ENCODE measurements at regions not wholly inside any gene's neighbourhood (a gene's known extent, or its start where the extent isn't known, plus 50 kb on each side); places are given as distances from the start of the nearest gene placed in this dataset.

DNA sequence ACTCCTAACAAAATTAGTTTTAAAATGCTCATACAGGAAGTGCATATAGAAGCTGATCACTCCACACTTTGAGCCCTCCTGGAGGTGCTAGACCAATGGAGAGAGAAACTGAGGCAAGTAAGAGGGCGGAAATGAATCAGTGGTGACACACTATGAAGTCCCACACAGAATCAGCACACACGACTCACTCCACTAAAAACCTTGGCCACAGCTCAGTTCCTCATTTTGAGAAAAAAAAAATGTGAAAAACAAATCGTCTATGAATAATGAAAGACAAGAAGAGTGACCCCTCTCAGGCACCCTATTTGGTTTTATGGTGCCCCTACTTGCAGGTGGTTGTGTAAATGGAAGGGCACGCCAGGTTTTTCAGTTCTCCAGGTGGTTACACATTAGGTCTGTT is 675.1 kb upstream of the BRINP3 start:
- no peak for DNase-seq (ENCODE audit: low read depth)

DNA sequence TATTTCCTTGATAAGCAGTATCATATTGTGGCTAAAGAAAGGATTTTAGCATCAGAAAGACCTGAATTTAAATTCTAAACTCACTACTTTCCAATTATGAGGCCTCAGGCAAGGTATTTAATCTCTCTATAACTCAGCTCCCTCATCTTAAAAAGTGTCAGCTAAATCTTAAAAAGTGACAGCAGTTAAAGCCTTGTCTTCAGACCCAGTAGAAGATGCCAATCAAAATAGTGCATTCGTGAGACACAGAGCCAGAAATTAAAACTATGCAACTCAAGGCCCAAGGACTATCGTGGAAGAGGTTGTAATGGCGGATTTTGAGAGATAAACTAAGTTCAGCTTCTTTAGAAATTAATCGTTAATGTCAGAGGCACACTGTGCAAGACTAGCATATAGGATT is 677.5 kb upstream of the BRINP3 start:
- no peak for DNase-seq (ENCODE audit: low read depth)

DNA sequence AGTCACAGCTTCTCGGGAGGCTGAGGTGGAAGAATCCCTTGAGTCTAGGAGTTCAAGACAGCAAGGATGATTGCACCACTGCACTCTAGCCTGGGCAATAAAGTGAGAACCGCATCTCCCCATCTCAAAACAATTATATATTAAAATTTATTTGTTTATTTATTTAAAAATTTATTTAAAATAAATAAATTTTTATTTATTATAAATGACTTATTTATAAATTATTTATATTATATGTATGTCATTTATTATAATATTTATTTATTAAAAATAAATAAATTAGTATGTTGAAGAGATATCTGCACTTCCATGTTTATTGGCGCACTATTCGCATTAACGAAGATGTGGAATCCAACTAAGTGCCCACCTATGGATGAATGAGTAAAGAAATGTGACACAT is 683.2 kb upstream of the BRINP3 start:
- no peak for DNase-seq (ENCODE audit: low read depth)

DNA sequence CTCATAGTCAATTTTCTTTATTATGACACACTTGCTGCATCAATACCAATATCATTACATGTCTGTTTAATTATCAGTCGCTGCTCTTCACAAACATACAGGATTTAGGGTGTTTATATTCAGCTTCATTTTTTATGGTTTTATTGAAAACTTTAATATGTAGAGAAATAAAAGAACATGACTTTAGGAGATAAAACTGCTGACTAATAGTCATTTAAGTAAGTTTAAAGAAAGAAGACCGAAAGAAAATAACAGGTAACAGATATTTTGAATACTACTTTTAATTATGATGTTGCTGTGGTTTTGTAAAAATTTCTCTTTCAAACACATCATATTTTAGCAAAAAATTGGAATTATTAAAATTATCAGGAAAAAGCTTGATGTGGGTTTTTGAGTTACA is 685.1 kb upstream of the BRINP3 start:
- DNase-seq (ENCODE audit: low read depth) = no peak

DNA sequence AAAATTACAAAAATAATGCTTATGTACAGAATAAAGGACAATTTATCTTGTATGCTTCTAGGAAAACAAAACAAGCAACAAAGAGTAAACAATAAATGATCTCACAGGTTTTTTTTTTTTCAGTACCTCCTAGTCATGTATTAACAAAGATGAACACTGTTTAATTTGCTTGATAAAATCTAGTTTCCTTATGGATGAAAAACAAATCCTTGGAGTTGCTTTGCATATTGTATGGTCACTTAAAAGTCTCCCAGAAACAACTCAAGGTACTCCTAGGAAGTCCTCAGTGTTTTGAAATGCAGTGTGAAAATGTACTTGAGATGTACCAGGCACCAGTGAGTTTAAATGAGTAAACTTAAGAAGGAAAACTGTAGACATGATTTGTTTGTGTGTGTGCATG is 686.0 kb upstream of the BRINP3 start:
- DNase-seq (ENCODE audit: low read depth) = no peak

DNA sequence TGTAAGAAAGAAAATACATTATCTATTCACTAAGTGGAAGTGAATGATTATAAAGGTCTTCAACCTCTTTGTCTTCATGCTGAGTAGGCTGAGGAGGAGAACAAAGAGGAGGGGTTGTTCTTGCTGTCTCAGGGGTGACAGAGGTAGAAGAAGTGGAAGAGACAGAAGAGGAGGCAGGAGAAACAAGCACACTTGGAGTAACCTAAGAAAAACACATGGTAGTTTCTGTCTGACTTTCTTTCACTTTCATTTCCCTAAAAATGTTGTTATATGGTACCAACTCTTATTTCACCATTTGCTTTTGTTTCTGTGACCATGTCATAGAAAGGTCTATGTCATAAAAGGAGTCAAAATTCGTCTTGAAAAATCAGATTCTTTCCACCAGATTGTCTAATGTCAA is 696.6 kb upstream of the BRINP3 start:
- DNase-seq (ENCODE audit: low read depth) = no peak

DNA sequence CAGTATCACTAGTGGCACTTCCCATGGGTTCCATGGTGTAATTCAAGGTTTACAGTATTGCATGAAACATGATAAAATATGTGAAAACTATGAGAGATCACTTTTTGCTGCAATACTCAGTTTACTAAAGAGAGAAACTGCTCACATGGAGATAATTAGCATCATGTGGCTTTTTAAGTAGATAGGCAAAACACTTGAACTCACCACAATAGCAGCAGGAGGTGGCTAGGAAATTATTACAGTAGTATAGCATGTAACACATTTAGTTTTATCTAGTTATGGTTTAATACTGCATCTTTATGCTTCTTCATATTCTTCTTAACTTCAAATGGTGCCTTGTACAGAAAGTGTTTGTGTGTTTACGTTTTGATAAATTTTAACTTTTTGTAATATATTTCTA is 698.5 kb upstream of the BRINP3 start:
- DNase-seq (ENCODE audit: low read depth) = no peak

DNA sequence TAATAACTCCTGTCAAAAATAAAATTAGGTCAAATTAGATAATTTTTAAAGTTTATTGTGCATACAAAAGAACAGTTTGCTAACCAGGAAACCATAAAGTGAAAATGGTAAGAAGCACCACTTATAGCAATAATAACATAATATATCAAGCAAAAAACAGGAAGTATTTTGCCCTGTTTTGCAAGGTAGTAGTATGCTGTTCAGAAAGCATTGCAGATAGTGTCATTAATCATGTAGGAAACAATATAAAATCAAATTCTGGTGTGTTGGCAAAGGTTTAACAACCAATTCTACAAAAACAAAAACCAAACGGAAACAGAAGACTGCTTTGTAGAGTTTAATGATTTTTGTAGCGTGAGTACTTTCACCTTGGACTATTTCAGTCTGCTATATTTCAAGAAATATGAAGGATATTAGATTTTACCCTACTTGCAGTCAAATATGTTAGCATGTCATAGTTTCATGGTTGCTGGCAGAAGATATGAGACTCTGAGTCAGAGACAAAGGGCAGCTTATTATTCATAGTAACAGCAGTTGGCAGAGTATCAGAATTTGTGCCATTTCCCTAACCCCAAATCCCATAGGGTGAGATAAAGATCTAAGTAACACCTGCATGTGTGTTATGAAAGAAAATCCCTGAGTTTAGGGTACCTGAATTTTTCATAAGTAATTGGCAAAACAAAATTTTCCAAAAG is 729.0 kb upstream of the BRINP3 start:
- no peak for DNase-seq (ENCODE audit: low read depth)

DNA sequence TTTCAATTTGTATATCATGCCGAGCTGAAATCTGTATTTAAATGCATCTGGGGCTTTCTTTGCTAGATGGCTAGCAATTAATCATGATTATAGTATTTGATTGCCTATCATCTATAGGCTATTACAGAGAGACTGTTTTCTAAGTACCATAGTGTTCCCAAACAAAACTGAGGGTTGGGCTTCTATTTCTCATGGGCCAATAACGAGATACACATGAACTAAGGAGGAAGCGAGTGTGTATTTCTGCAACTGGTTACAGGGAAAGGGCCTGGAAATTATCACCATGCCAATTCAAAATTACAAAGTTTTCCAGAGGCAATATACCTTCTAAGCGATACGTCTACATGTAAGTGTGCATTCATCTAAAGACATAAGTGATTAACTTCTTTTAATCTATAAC is 744.5 kb upstream of the BRINP3 start:
- DNase-seq (ENCODE audit: low read depth) = no peak

DNA sequence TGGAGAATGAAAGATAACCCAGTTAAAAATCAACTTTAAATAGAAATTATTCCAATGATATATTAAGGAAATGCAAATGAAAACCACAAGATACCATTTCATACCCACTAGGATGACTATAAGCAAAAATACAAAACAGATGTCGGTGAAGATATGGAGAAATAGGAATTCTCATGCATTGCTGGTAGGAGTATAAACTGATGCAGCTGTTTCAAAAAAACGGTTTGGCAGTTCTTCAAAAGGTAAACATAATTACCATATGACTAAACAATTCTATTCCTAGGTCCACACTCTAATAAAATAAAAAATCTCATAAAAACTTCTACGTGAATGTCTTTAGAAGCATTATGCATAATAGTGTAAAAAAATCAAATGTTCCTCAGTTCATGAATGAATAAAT is 763.3 kb upstream of the BRINP3 start:
- DNase-seq (ENCODE audit: low read depth) = no peak

DNA sequence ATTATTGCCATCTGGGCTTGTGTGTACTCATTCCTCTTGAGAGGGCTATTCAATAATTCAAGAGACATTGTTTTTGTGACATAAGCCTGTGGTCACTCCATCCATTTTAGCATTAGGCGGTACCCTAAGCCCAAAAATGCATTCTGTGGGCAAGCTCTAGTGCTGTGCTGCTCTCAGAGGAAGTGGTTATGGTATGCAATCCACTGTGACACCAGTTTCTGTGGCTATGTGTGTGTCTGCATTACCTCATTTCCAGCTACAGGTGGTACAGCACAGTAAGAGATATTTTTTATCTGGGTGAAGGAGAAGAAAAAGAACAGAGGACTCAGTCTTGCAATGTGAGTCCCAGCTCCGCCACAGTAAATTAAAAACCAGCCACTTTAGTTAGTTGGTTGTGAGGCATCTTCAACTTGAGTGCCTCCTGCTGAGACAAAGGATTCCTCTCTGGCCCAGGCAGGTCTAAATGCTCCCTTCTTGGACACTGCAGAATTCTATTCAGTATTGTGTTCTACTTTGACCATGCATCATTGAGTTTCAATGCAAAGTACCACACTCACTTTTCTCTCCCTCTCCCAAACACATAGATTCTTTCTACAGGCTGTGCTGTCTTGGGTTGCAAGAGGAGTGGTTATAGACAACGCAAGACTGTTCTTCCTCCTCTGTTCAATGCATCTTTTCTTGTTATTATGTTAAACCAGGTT is 777.8 kb upstream of the BRINP3 start:
- DNase-seq (ENCODE audit: low read depth) = no peak

DNA sequence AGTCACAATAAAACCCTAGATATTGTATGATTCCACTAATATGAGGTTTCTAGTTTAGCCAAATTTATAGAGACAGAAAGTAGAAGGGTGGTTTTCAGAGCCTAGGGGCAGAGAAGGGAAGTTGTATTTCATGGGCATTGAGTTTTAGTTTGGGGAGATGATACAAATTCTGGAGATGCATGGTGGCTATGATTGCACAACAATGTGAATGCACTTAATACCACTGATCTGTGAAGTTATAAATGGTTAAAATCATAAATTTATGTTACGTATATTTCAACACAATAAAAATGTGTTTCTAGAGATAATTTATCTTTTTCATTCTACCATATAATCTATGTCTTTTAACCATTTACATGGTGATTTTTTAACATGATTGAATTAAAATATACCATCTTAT is 779.3 kb upstream of the BRINP3 start:
- DNase-seq (ENCODE audit: low read depth) = no peak

DNA sequence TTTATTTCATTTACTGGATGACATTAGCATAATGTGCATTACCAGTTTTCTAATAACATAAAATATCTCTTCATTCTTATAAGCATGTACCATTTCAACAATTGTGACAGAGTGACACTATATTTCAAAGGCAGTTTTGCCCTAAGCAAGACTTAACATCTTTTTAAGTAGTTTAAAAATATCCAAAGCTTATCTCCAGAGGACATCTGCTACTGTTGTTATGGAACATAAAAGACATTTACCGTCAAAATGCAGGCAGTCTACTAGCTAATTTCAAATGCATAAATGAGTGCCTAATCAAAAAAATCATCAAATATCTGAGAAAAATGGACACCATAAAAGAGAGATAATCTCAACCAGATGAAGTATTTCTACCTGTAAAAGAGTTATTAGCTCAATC is 782.4 kb upstream of the BRINP3 start:
- DNase-seq (ENCODE audit: low read depth) = no peak

DNA sequence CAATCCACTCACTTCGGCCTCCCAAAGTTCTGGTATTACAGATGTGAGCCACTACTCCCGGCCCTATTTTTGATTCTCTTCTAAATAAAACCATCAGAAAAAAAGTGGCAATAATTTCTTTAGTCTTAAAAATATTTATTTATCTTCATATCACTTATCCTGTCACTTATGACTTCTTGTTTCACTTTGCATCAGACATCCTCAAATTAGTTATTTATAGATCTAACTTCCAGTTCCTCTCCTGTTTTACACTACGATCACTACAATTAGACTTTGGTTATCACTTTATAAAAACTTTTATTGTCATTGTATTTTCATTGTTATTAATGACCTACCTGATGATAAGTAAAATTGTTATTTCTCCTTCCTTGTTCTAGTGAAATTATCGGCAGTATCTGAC is 783.4 kb upstream of the BRINP3 start:
- no peak for DNase-seq (ENCODE audit: low read depth)

DNA sequence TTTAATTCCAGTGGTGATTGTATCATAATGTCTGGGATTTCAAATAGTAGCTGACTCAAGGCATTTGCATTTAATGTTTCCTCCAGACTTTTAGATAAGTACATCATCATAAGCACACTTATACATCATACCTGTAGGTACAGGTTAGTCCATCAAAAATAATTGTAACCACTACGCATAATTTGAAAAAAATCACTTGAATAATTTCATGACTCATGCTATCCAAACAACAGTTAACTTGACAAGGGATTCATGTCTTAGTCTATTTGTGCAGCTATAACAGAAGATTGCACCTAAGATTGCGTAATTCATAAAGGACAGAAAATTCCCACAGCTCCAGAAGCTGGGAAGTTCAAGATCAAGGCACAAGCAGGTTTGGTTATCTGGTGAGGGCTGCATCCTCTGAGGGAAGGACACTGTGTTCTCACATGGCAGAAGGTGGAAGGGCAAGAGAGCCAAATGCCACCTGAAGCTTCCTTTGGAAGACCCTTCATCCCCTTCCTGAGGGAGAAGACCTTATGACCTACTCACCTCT is 801.7 kb upstream of the BRINP3 start:
- DNase-seq (ENCODE audit: low read depth) = no peak

DNA sequence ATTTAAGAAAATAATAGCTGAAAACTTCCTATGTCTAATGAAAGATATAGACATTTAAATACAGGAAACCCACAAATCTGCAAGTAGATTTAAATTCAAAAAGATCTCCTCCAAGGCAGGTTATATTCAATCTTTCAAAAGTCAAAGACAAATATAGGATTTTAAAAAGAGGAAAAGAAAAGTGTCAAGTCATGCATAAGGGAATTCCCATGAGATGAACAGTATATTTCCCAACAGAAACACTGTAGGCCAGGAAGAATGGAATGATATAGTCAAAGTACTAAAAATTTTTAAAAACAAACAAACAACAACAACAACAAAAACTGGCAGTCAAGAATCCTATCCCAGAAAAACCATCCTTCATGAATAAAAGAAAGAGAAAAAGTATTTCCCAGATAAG is 806.5 kb upstream of the BRINP3 start:
- no peak for DNase-seq (ENCODE audit: low read depth)

DNA sequence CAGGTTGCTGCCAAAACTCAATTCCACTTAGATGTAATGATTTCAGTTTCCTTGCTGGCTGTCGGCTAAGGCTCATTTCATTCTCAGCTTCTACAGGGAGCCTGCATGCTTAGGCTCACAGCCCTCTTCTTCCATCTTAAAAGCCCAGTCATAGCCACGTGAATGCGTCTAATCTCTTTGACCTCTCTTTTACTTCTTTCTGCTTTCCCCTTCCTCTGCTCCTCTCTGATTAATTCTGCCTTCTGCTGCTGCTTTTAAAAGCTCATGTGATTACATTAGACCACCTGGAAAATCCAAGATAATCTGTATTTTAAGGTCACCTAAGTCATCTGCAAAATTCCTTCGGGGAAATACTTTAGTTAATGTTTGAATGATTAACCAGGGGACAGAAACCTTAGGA is 812.8 kb upstream of the BRINP3 start:
- DNase-seq (ENCODE audit: low read depth) = no peak

DNA sequence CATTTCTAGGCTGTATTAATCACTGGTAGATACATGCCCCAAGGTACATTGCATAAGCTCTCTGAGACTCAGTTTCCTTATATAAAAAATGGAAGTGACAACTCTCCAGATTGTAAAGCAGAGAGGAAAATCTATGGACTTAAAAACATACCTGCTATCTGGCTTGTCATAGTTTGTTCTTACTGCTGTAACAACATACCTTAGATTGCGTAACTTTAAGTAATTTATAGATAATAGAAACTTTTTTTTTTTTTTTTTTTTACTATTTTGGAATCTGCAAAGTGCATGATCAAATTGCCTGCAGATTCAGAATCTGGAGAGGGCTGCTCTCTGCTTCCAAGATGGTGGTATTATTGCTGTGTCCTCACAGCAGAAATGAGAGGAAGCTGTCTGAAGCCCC is 827.7 kb upstream of the BRINP3 start:
- DNase-seq (ENCODE audit: low read depth) = no peak

DNA sequence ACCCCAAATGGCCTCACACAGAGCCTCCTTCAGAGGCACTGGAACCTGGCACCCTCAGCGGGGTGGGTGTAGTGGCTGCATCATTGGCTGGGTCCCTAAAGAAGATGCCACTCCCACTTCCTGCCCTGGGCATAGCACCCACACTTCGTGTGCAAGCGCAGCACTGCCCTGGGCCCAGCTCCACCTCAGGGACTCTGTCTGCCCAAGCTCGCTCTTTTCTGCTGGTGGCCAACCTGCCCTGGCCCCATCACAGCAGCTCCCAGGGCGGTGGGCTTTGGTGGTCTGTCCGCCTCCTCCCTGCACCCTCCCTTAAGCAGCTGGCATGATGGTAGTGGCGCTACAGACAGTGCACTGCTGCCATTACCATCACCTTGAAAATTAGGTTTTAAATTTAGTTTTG is 829.3 kb upstream of the BRINP3 start:
- no peak for DNase-seq (ENCODE audit: low read depth)

DNA sequence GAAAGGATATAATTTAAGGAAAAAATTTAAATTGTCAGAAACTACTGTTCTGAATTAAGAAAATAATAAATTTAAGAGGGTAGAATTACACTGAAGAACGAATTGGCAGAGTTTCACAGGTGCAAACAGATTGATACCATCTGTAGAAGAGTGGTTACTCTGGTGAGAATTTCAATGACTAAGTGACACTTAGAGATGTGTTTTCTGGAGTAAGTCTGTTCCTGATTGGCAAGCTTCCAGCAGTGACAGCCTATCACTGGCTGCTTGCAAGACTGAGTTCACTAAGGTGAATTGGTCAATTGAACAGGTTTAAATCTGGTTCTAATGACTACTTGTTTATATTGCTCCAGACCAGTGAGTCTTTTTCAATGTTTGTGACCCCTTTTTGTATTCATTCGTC is 838.2 kb upstream of the RGS18 start:
- DNase-seq (ENCODE audit: low read depth) = no peak

DNA sequence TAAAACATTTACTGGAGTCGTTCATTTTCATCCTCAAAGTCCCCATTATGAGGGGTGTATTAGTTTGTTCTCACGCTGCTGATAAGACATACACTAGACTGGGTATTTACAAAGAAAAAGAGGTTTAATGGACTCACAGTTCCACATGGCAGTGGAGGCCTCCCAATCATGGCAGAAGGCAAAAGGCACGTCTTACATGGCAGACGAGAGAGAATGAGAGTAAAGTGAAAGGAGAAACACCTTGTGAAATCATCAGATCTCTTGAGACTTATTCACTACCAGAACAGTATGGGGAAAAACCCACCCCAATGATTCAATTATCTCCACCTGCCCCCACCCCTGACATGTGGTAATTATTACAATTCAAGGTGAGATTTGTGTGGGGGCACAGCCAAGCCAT is 830.4 kb upstream of the RGS18 start:
- DNase-seq (ENCODE audit: low read depth) = no peak

DNA sequence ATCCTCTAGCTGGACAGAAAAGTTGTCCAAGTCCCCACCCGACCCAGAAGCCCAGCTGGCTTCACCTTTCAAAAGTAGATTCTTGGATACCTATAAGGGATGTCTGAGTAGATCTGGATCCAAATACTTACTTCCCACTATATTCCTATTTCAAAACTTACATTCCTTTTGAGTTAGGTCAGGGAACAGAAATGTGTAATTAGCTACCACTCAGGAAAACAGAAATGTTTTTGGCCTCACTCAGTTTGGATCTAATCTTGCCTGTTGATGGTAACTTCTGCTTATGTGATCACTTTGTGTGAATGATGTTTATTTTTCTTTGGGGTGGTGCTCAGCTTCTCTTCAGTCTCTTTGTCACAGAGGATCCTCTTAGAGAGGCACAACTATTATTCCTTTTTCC is 814.4 kb upstream of the RGS18 start:
- no peak for DNase-seq (ENCODE audit: low read depth)

DNA sequence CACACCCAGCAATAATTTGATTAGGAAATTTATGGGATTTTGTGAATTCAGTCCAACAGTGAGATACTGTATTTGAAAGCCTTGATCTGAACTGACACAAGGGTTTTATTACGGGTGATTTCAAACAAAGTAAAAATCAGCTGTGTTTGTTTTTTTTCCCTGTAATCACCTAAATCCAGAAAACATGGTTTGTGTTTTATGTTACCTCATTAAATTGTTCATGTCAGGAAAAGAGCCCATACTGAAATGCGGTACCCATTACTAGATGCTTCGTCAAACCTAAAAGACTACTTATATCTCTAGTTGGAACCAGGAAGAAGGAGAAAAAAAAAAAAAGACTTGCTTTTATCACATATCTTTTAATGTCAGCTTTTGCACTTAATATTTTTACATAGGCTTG is 811.9 kb upstream of the RGS18 start:
- no peak for DNase-seq (ENCODE audit: low read depth)

DNA sequence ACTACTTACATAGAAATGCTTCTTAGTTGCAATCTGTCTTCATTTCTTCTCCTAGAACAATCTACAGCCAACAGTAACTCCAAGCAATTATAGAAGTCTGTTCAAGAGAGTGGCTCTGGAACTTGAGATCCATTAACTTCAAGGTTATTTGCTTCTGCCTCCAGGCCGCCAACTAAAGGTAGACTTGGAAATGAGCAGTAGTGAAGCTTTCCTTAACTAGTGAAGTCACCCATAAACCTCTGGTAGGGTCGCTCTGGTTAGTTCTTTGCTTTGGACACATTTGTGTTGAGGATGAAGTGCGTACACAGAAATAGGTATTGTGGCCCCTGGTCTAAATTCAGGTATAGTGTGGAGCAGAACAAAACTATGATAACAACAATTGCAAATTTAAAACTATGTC is 809.9 kb upstream of the RGS18 start:
- no peak for DNase-seq (ENCODE audit: low read depth)

Measured in GM04503 (cell line).